ENCODE measurements at regions not wholly inside any gene's neighbourhood (a gene's known extent, or its start where the extent isn't known, plus 50 kb on each side); places are given as distances from the start of the nearest gene placed in this dataset.

- Histone ChIP-seq H3K36me3 (ENCODE audit: insufficient read depth, low read length) (no peaks in the 10 kb centered on the region), H3K9ac (ENCODE audit: insufficient read length) (no peak overlapping the region), H3K27ac (no peak overlapping the region), H3K4me3 (no peak overlapping the region), H3K9me3 (ENCODE audit: low read depth, low read length) (no peaks in the 10 kb centered on the region)
- TF ChIP-seq FOXP2 (optimal IDR thresholded peaks at IDR 0.05; ENCODE audit: control extremely low read depth, extremely low read length, insufficient read depth) (no peak), EZH2 (IDR thresholded peaks at IDR 0.05) (no peak)
- no peak for DNase-seq (ENCODE audit: low read depth, low spot score)
These were observed 64.8 kb downstream of the UTRN start for GRCh38 chr6:144349690-144350527.

DNA sequence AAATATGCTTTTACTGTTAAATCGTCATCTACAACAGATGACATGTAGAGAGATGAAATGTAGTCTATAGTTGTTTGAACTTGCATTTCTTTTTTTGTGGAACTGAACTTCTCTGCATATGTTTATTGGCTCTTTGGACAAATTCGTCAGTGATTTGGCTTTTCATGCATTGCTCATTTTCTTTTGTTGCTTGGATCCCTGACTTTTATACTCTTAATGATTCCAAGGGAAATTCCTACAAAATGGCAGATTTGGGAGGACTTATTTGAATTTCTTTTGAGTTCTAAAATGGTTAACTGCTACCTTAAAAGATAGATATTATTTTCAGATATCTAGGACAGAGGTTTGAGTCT is 65.4 kb downstream of the UTRN start:
- Histone ChIP-seq H3K36me3 (ENCODE audit: insufficient read depth, low read length) (no peaks in the 10 kb centered on the region), H3K27ac (no peak overlapping the region), H3K9me3 (ENCODE audit: low read depth, low read length) (no peaks in the 10 kb centered on the region), H3K9ac (ENCODE audit: insufficient read length) (no peak overlapping the region), H3K4me3 (no peak overlapping the region)
- TF ChIP-seq FOXP2 (optimal IDR thresholded peaks at IDR 0.05; ENCODE audit: control extremely low read depth, extremely low read length, insufficient read depth) (no peak), EZH2 (IDR thresholded peaks at IDR 0.05) (no peak), POLR2AphosphoS5 (IDR thresholded peaks at IDR 0.05; ENCODE audit: borderline replicate concordance, low read depth, low read length) (no peak)
- no peak for DNase-seq (ENCODE audit: low read depth, low spot score)

- Histone ChIP-seq H3K36me3 (ENCODE audit: insufficient read depth, low read length) (no peaks in the 10 kb centered on the region), H3K27ac (no peak overlapping the region), H3K9ac (ENCODE audit: insufficient read length) (no peak overlapping the region), H3K4me3 (no peak overlapping the region), H3K9me3 (ENCODE audit: low read depth, low read length) (no peaks in the 10 kb centered on the region)
- no peak for DNase-seq (ENCODE audit: low read depth, low spot score)
- no peak for TF ChIP-seq EZH2 (IDR thresholded peaks at IDR 0.05)
- TF ChIP-seq FOXP2 (optimal IDR thresholded peaks at IDR 0.05; ENCODE audit: control extremely low read depth, extremely low read length, insufficient read depth): no peak
- TF ChIP-seq POLR2AphosphoS5 (IDR thresholded peaks at IDR 0.05; ENCODE audit: borderline replicate concordance, low read depth, low read length): no peak
These were observed 66.4 kb downstream of the UTRN start for GRCh38 chr6:144351379-144352127.

DNA sequence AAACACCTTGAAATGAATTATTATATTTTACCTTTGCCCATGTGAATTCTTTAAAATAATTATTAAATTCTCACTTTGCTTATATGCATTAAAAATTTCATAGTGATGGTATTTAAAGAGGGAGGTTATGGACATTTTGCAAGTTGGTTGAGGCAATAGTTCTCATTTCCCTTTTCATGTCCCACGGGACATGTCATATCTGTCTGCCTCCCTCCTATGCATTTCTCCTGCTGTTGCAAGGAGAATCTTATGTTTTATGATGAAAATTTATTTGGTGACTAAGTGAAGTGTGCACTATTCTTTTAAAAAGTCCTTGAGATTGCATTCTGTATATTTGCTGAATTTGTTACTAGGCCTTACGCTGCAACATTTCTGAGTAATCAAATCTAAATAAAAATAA is 67.2 kb downstream of the UTRN start:
- TF ChIP-seq EZH2 (IDR thresholded peaks at IDR 0.05): no peak
- TF ChIP-seq POLR2AphosphoS5 (IDR thresholded peaks at IDR 0.05; ENCODE audit: borderline replicate concordance, low read depth, low read length): no peak
- no peak for TF ChIP-seq FOXP2 (optimal IDR thresholded peaks at IDR 0.05; ENCODE audit: control extremely low read depth, extremely low read length, insufficient read depth)
- Histone ChIP-seq H3K9me3 (ENCODE audit: low read depth, low read length) (no peaks in the 10 kb centered on the region), H3K36me3 (ENCODE audit: insufficient read depth, low read length) (no peaks in the 10 kb centered on the region), H3K27ac (no peak overlapping the region), H3K9ac (ENCODE audit: insufficient read length) (no peak overlapping the region), H3K4me3 (no peak overlapping the region)
- DNase-seq (ENCODE audit: low read depth, low spot score): no peak

GRCh38 chr6:144353871-144354314 is 68.8 kb downstream of the UTRN start:
- DNase-seq (ENCODE audit: low read depth, low spot score): no peak
- TF ChIP-seq EZH2 (IDR thresholded peaks at IDR 0.05) (no peak), FOXP2 (optimal IDR thresholded peaks at IDR 0.05; ENCODE audit: control extremely low read depth, extremely low read length, insufficient read depth) (no peak), POLR2AphosphoS5 (IDR thresholded peaks at IDR 0.05; ENCODE audit: borderline replicate concordance, low read depth, low read length) (no peak)
- no peak overlapping the region for H3K4me3 ChIP-seq
- no peak overlapping the region for H3K27ac ChIP-seq
- H3K9ac ChIP-seq (ENCODE audit: insufficient read length): no peak overlapping the region
- no peaks in the 10 kb centered on the region for H3K9me3 ChIP-seq (ENCODE audit: low read depth, low read length)
- H3K36me3 ChIP-seq (ENCODE audit: insufficient read depth, low read length): no peaks in the 10 kb centered on the region

DNA sequence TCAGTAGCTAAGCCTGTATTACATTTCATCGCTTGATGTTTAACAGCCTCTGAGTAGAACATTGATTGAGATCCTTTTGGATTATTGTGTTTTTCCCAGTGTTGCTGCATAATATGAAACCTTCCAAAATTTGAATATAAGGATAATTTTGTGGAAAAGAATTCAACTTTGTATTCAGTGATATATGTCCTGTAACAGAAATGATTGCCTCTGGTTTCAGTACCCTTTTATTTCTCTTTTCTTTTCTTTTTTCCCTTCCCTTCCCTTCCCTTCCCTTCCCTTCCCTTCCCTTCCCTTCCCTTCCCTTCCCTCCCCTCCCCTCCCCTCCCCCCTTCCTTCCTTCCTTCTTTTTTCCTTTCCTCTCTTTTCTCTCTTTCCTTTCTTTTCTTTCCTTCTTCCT is 74.6 kb downstream of the UTRN start:
- H3K4me3 ChIP-seq: no peak overlapping the region
- H3K9ac ChIP-seq (ENCODE audit: insufficient read length): no peak overlapping the region
- no peak overlapping the region for H3K27ac ChIP-seq
- H3K36me3 ChIP-seq (ENCODE audit: insufficient read depth, low read length): no peaks in the 10 kb centered on the region
- H3K9me3 ChIP-seq (ENCODE audit: low read depth, low read length): no peaks in the 10 kb centered on the region
- no peak for DNase-seq (ENCODE audit: low read depth, low spot score)
- TF ChIP-seq EZH2 (IDR thresholded peaks at IDR 0.05) (no peak), FOXP2 (optimal IDR thresholded peaks at IDR 0.05; ENCODE audit: control extremely low read depth, extremely low read length, insufficient read depth) (no peak), POLR2AphosphoS5 (IDR thresholded peaks at IDR 0.05; ENCODE audit: borderline replicate concordance, low read depth, low read length) (no peak)

- no peaks in the 10 kb centered on the region for H3K9me3 ChIP-seq (ENCODE audit: low read depth, low read length)
- no peak overlapping the region for H3K27ac ChIP-seq
- no peaks in the 10 kb centered on the region for H3K36me3 ChIP-seq (ENCODE audit: insufficient read depth, low read length)
- no peak overlapping the region for H3K4me3 ChIP-seq
- H3K9ac ChIP-seq (ENCODE audit: insufficient read length): no peak overlapping the region
- no peak for DNase-seq (ENCODE audit: low read depth, low spot score)
- no peak for TF ChIP-seq POLR2AphosphoS5 (IDR thresholded peaks at IDR 0.05; ENCODE audit: borderline replicate concordance, low read depth, low read length)
- TF ChIP-seq EZH2 (IDR thresholded peaks at IDR 0.05): no peak
- no peak for TF ChIP-seq FOXP2 (optimal IDR thresholded peaks at IDR 0.05; ENCODE audit: control extremely low read depth, extremely low read length, insufficient read depth)
These were observed 75.3 kb downstream of the UTRN start for GRCh38 chr6:144360401-144360800.

DNA sequence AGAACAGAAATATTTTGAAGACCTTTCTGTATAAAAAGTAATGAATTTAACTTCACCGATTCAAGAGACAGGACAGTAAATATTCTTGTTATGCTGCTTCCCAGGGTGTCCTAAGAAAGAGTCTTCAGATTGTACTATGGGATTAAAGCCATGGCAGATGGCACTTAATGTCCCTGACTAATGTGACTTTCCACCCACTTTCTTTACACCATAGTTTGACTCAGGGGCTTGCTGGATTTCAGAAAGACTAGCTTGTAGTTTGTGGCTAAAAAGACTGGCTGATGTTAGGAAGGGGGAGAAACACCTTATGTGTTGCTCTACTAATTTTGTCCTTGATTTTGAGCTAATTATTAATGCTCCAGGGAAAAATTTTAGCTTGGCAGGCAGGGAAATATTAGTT is 75.9 kb downstream of the UTRN start:
- no peak overlapping the region for H3K4me3 ChIP-seq
- H3K36me3 ChIP-seq (ENCODE audit: insufficient read depth, low read length): no peaks in the 10 kb centered on the region
- no peak for TF ChIP-seq EZH2 (IDR thresholded peaks at IDR 0.05)
- no peak for TF ChIP-seq POLR2AphosphoS5 (IDR thresholded peaks at IDR 0.05; ENCODE audit: borderline replicate concordance, low read depth, low read length)
- no peak for TF ChIP-seq FOXP2 (optimal IDR thresholded peaks at IDR 0.05; ENCODE audit: control extremely low read depth, extremely low read length, insufficient read depth)
- no peaks in the 10 kb centered on the region for H3K9me3 ChIP-seq (ENCODE audit: low read depth, low read length)
- DNase-seq (ENCODE audit: low read depth, low spot score): no peak
- no peak overlapping the region for H3K27ac ChIP-seq
- H3K9ac ChIP-seq (ENCODE audit: insufficient read length): no peak overlapping the region

All from SK-N-MC (cell line).